ENCODE measurements at regions not wholly inside any gene's neighbourhood (a gene's known extent, or its start where the extent isn't known, plus 50 kb on each side); places are given as distances from the start of the nearest gene placed in this dataset.

DNA sequence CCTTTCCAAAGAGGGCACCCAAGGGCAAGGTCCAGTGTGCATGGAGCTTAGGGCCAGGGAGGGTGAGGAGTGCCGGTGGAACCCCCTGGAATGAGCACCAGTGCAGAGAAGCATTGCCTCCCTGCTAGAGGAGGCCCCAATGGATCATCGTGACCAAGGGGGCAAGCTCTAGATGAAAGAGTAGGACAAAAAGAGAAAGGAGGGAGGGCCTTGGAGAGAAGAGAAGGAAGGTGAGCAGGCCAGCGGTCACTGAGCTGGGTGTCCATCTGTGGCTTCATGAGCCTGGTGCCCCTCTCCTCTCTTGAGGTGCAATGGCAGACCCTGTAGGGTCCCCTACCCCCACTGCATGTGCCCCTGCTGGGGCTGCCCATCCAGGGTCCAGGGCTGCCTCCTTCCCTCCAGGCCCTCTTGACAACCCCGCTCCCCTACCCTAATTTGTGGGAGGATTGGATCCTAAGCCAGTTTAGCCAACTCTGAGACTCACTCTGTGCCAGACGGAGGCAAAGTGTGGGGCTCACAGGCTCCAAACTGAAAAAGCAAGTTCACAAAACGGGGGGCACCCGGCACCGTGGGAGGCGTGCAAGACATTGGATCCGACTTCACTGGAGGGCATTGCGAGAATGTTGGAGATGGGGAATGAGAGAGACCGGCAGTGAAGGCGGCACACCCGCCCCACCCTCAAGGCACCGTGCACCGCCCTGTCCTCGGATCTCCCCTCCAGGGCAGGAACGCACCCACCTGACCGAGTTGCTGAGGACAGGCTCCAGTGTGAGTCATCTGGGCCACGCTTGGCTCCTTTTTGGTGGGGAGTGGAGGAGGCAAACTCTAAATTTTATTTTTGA, 207.5 kb downstream of the KIF26A start:
- Histone ChIP-seq H3K4me1 (ENCODE audit: control insufficient read depth, extremely low read depth, insufficient read depth, low read length) (no peaks in the 10 kb centered on the region), H3K9me3 (ENCODE audit: control insufficient read depth, low read depth, low read length) (no peaks in the 10 kb centered on the region), H3K36me3 (ENCODE audit: control insufficient read depth in 2 of 2, extremely low read depth in 1 of 2, insufficient read depth in 2 of 2, low read length in 2 of 2) (no peaks in the 10 kb centered on the region), H3K9ac (ENCODE audit: control insufficient read depth, extremely low read depth, insufficient read depth, low read length) (no peak overlapping the region), H3K9me1 (ENCODE audit: control insufficient read depth, extremely low read depth, insufficient read depth, low read length) (no peaks in the 10 kb centered on the region), H3K27me3 (ENCODE audit: control insufficient read depth, extremely low read depth, insufficient read depth, low read length) (peaks cover 5% of the 10 kb centered on the region), H4K20me1 (ENCODE audit: control insufficient read depth, extremely low read depth, insufficient read depth, low read length) (no peaks in the 10 kb centered on the region), H3K79me2 (ENCODE audit: control insufficient read depth, insufficient read depth, low read length) (no peaks in the 10 kb centered on the region), H3K27ac (ENCODE audit: control insufficient read depth, insufficient read depth, low read length) (no peak overlapping the region), H2AFZ (ENCODE audit: control insufficient read depth, low read length) (no peak overlapping the region), H3K4me2 (ENCODE audit: control insufficient read depth, extremely low read depth, insufficient read depth, low read depth, low read length) (no peak overlapping the region), H3K4me3 (ENCODE audit: control insufficient read depth in 2 of 3, extremely low read depth in 1 of 3, insufficient read depth in 2 of 3, low read depth in 1 of 3, low read length in 3 of 3) (no peak overlapping the region)
- dilution Hi-C loops (cut with MboI; ENCODE audit: extremely low pct_ligation_motif_present, low sequenced_read_pairs) = no loop called here
- DNase-seq (ENCODE audit: low read depth, low spot score) = no peak
- TF ChIP-seq EZH2 (IDR thresholded peaks at IDR 0.05; ENCODE audit: low read length) = no peak
- TF ChIP-seq CTCF (optimal IDR thresholded peaks at IDR 0.05 in 1 of 3, IDR thresholded peaks at IDR 0.05 in 1 of 3, conservative IDR thresholded peaks at IDR 0.05 in 1 of 3; ENCODE audit: extremely low read depth in 1 of 3, insufficient read depth in 2 of 3, low read length in 3 of 3) = no peak
- no peak for FAIRE-seq

DNA sequence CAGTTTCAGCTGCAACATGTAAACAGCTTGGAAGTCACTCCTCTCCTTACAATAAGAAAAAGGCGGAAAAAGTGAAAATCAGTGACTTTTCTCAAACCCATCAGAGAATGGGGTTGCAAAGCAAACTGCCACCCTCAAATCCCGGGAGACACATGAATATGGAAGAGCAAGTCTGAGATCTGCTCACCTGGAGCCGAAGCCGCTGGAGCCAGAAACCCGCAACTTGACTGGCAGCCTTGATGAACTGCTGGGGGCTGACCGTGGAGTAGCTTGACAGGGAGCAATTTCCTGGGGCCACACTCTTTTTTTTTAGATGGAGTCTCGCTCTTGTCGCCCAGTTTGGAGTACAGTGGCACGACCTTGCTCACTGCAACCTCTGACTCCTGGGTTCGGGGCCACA, 208.2 kb downstream of the KIF26A start:
- no peaks in the 10 kb centered on the region for H4K20me1 ChIP-seq (ENCODE audit: control insufficient read depth, extremely low read depth, insufficient read depth, low read length)
- TF ChIP-seq EZH2 (IDR thresholded peaks at IDR 0.05; ENCODE audit: low read length) (no peak), CTCF (optimal IDR thresholded peaks at IDR 0.05 in 1 of 3, IDR thresholded peaks at IDR 0.05 in 1 of 3, conservative IDR thresholded peaks at IDR 0.05 in 1 of 3; ENCODE audit: extremely low read depth in 1 of 3, insufficient read depth in 2 of 3, low read length in 3 of 3) (no peak)
- H3K9me1 ChIP-seq (ENCODE audit: control insufficient read depth, extremely low read depth, insufficient read depth, low read length) = no peaks in the 10 kb centered on the region
- no peaks in the 10 kb centered on the region for H3K9me3 ChIP-seq (ENCODE audit: control insufficient read depth, low read depth, low read length)
- H3K79me2 ChIP-seq (ENCODE audit: control insufficient read depth, insufficient read depth, low read length) = no peaks in the 10 kb centered on the region
- H3K27me3 ChIP-seq (ENCODE audit: control insufficient read depth, extremely low read depth, insufficient read depth, low read length) = peaks cover 5% of the 10 kb centered on the region
- dilution Hi-C loops (cut with MboI; ENCODE audit: extremely low pct_ligation_motif_present, low sequenced_read_pairs) = no loop called here
- no peak overlapping the region for H3K4me2 ChIP-seq (ENCODE audit: control insufficient read depth, extremely low read depth, insufficient read depth, low read depth, low read length)
- FAIRE-seq (no peak), DNase-seq (ENCODE audit: low read depth, low spot score) (no peak)
- no peaks in the 10 kb centered on the region for H3K36me3 ChIP-seq (ENCODE audit: control insufficient read depth in 2 of 2, extremely low read depth in 1 of 2, insufficient read depth in 2 of 2, low read length in 2 of 2)
- no peak overlapping the region for H3K27ac ChIP-seq (ENCODE audit: control insufficient read depth, insufficient read depth, low read length)
- no peak overlapping the region for H3K9ac ChIP-seq (ENCODE audit: control insufficient read depth, extremely low read depth, insufficient read depth, low read length)
- no peaks in the 10 kb centered on the region for H3K4me1 ChIP-seq (ENCODE audit: control insufficient read depth, extremely low read depth, insufficient read depth, low read length)
- no peak overlapping the region for H3K4me3 ChIP-seq (ENCODE audit: control insufficient read depth in 2 of 3, extremely low read depth in 1 of 3, insufficient read depth in 2 of 3, low read depth in 1 of 3, low read length in 3 of 3)
- H2AFZ ChIP-seq (ENCODE audit: control insufficient read depth, low read length) = no peak overlapping the region
